Stimulated activated CD4-positive, alpha-beta T cell treated with anti-CD3 and anti-CD28 coated beads, Interleukin-15, amount 100 ng/mL, for 48 hours (primary cell): ENCODE measurements at regions not wholly inside any gene's neighbourhood (a gene's known extent, or its start where the extent isn't known, plus 50 kb on each side); places are given as distances from the start of the nearest gene placed in this dataset.

Experiments
- DNase-seq, 2 donors: peaks; one replicate each; pipeline ENCODE4 v3.0.0-alpha.2; 2020; ENCODE audit warnings: low read depth in 2 of 2

GRCh38 chr19:28509079-28509895, 703.7 kb downstream of the UQCRFS1 start:
- DNase-seq, result no peak

GRCh38 chr19:28508666-28509065, 704.3 kb downstream of the UQCRFS1 start:
- DNase-seq, result no peak

GRCh38 chr19:28505933-28506332, 707.0 kb downstream of the UQCRFS1 start:
- no peak for DNase-seq

- DNase-seq, result no peak
Measured at GRCh38 chr19:28505134-28505533, 707.8 kb downstream of the UQCRFS1 start.

GRCh38 chr19:28504727-28505126, 708.2 kb downstream of the UQCRFS1 start:
- no peak for DNase-seq

GRCh38 chr19:28504139-28504538, 708.8 kb downstream of the UQCRFS1 start:
- DNase-seq, result no peak

GRCh38 chr19:28502879-28503734, 709.8 kb downstream of the UQCRFS1 start:
- DNase-seq, result no peak

GRCh38 chr19:28501976-28502375, 711.0 kb downstream of the UQCRFS1 start:
- no peak for DNase-seq

- no peak for DNase-seq
Measured at GRCh38 chr19:28500982-28501630, 711.8 kb downstream of the UQCRFS1 start.

- no peak for DNase-seq
Measured at GRCh38 chr19:28500296-28500695, 712.7 kb downstream of the UQCRFS1 start.

GRCh38 chr19:28498404-28498976, 714.5 kb downstream of the UQCRFS1 start:
- DNase-seq, result no peak

GRCh38 chr19:28497887-28498286, 715.1 kb downstream of the UQCRFS1 start:
- no peak for DNase-seq

GRCh38 chr19:28497137-28497536, 715.8 kb downstream of the UQCRFS1 start:
- no peak for DNase-seq

GRCh38 chr19:28495046-28495445, 717.9 kb downstream of the UQCRFS1 start:
- no peak for DNase-seq

- no peak for DNase-seq
Measured at GRCh38 chr19:28494461-28494860, 718.5 kb downstream of the UQCRFS1 start.

- no peak for DNase-seq
Measured at GRCh38 chr19:28493884-28494283, 719.1 kb downstream of the UQCRFS1 start.

GRCh38 chr19:28492621-28493020, 720.3 kb downstream of the UQCRFS1 start:
- DNase-seq, result no peak

- DNase-seq, result no peak
Measured at GRCh38 chr19:28492201-28492600, 720.8 kb downstream of the UQCRFS1 start.

GRCh38 chr19:28489776-28490175, 723.2 kb downstream of the UQCRFS1 start:
- DNase-seq, result no peak

- no peak for DNase-seq
Measured at GRCh38 chr19:28489126-28489660, 723.8 kb downstream of the UQCRFS1 start.

GRCh38 chr19:28487999-28488398, 725.0 kb downstream of the UQCRFS1 start:
- DNase-seq, result no peak

- DNase-seq, result no peak
Measured at GRCh38 chr19:28486926-28487325, 726.0 kb downstream of the UQCRFS1 start.
